ENCODE measurements at regions not wholly inside any gene's neighbourhood (a gene's known extent, or its start where the extent isn't known, plus 50 kb on each side); places are given as distances from the start of the nearest gene placed in this dataset.

DNA sequence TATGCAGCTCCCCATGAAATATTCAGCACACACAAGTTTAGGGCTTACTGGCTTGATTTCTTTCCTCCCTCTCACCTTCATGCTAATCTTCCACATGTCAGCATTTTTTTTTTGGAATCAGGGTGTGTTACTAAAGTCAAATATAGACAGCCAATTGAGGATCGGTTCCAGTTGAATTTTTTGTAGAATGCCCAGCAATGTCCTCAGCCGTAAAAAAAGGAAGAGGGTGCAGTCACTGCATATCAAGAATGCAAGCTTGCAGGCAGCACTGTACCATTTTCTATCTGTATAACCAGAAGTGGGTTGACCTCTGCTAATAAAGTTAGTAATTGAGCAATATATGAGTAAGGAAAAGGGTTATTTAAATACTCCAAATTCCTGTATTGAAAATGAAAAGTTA is 51.4 kb upstream of the CHMP2B start:
- no peak for DNase-seq (ENCODE audit: low read depth in 2 of 2)

DNA sequence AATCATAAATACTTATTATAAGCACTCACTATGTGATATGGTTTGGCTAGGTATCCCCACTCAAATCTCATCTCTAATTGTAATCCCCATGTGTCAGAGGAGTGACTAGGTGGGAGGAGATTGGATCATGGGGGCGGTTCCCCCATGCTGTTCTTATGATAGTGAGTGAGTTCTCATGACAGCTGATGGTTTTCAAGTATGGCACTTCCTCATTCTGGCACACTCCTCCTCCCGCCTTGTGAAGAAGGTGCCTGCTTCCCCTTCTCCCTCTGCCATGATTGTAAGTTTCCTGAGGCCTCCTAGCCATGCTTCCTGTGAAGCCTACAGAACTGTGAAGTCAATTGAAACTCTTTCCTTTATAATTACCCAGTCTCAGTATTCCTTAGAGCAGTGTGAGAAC is 53.3 kb upstream of the CHMP2B start:
- no peak for DNase-seq (ENCODE audit: low read depth in 2 of 2)

DNA sequence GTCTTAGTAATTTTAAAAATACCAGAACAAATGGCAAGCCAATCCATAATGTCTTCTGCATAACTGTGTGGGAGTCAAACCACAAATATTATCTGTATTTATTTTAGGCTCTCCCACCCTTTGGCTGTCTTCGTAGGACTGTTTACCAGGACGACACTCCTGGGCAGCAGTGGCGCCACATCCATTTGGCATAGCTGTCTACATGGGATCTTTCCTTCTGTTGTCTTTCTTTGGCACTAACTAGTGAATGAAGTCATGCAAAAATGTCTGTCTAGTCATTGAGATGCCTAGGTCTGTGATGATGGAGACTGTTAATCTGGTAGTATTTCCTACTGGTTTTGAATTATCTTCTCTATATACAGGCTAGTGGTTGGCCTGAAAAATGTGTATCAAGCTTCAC is 54.0 kb upstream of the CHMP2B start:
- DNase-seq (ENCODE audit: low read depth in 2 of 2) = no peak

DNA sequence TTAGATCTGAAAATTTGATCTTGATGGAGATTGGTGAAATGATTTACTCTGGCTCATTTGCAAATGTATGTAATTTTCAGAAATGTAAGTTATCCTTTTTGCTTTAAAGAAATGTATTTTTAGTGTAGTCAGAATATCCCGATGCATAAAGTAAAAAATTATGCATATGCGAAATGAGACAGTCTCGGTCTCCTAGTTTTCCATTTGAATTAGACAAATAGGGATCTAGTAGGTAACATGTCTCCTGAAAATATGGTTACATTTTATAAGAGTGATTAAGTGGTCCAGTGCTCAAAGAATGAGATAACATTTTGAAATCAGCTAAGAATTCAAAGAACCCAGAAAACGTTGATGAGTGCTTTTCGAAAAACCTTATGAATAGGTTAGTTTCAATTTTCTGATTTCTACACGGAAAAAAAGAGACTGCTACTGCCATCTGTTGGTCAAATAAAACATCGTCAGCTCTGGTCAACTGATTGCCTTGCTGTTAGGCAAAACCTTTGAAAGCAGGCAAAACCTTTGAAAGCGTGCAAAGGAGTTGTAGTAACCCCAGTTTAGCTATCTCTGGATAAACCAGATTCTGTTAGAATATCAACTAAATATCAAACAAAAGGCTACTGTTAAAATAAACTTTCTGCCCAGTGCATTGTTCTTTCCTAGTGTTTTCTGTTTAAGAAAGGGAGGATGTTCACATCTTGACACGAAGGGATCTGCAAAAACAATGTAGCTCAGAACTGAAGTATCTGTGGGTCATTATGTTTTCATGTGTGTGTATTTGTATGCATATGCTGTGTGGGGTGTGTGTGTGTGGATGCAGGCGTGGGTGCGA is 59.3 kb upstream of the CHMP2B start:
- peak in 1 of 2 donors; percentile 19 for DNase-seq (ENCODE audit: low read depth in 2 of 2)

DNA sequence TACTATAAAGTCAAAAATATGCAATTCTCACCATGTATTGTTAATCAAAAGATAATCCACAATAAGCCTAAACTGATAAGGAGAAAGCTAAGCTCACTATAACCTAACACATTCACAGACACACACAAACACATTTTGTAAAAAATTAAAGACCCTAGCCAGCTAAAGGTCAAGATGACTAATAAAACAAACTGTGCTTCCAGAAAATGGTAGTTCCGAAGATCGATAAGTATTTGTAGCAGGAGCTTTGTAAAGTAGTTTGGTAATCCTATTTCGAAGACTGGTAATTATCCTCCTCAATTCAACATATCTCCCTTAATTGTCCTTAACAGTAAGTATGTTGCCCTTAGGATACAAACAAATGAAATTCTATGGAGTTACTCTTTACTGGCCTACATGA is 62.9 kb upstream of the CHMP2B start:
- DNase-seq (ENCODE audit: low read depth in 2 of 2) = no peak

DNA sequence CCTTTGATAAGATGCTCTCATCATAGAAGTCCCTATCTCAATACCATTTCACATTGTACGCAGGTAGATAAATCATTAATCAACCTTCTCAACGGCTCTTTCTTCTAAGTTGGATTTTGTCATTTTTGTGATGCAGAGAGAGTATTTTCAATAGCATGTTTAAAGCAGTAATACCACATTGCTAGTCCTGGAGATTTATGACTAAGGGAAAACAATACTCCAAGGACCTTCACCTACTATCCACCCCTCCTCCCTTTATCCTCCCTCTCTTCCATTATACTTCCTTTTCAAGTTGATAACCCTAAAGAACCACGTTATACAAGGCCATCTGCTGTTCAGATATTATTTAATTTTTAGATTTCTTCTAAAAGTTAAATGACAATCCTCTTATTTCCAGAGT is 65.3 kb upstream of the CHMP2B start:
- no peak for DNase-seq (ENCODE audit: low read depth in 2 of 2)

DNA sequence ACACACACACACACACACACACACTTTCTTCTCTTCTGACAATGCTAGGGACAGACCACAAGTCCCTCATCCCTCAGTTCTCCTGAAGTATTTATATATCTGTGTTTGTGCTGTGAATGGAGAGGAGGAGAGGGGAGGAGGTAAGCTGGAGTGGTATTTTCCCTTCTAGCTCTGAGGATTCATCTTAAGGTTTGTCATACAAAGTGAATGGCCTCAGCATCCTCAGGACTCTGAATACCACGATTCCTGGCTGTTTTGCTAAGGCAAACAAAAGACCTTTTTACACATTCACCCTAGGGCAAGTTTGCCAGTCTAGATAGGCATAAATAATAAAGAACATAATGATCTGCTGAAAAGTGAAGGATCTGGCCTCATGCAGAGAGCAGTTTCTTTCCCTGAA is 65.7 kb upstream of the CHMP2B start:
- no peak for DNase-seq (ENCODE audit: low read depth in 2 of 2)

DNA sequence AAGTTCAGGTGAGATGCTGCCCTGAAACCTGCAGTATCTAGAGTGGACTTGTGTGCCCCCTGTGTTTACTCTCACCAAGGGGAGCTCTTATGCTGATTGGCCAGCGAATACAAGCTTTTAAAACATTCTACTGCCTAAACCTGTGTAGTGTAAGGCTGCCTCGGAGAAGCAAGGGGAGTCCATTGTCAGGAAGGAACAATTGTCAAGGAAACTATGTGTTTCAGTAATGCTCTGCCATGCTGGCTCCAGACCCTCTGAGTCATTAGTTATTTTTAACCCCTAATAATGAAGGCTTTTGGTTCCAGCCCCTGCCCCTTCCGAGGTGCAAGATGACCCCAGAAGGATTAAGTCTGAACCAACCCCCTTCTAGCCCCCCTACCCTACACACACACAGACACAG is 66.1 kb upstream of the CHMP2B start:
- DNase-seq (ENCODE audit: low read depth in 2 of 2) = no peak

DNA sequence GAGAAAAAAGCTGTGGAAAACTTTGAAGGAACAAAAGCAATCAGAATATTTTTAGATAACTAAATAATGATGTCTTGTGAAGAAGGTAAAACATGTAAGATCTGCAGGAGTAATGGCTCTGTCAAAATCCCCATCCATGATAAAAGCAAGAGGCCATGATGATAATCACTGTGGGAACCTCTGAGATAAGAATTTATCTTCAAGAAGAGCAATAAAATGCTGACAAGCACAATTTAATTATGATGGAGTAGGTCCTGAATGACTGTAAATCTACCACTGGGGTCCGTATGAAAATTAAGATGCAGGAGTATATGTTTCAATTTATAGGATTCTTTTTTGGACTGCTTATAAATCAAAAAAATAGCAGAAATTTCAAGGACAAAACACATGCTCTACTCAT is 68.3 kb upstream of the CHMP2B start:
- no peak for DNase-seq (ENCODE audit: low read depth in 2 of 2)

DNA sequence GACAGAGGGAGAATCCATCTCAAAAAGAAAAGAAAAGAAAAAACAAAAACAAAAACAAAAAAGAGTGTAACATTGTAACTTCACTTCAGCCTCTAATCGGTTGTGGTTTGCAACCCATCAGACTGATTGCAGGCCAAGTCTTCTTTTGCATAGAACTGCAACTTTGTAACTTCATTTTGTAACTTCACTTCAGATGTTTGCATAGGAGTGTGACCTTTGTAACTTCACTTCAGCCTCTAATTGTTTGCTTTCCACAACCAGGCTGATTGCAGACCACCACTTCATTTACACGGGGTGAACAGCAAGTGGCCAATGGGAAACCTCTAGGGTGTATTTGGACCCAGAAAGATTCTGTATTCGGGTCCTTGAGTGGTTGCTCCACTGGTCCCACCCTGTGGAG is 79.1 kb upstream of the CHMP2B start:
- DNase-seq (ENCODE audit: low read depth in 2 of 2) = no peak

DNA sequence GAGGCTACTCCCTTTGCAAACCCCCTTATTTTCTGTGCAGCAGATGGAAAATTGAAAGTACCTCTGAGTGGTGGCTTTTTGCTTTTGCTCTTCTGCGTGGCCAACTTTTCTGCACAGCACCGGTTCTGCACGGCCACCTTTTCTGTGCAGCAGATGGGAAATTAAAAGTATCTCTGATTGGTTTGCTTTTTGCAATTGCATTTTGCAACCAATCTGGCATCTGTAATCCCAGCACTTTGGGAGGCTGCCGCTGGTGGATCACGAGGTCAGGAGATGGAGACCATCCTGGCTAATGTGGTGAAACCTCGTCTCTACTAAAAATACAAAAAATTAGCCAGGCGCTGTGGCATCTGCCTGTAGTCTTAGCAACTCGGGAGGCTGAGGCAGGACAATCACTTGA is 79.5 kb upstream of the CHMP2B start:
- no peak for DNase-seq (ENCODE audit: low read depth in 2 of 2)

DNA sequence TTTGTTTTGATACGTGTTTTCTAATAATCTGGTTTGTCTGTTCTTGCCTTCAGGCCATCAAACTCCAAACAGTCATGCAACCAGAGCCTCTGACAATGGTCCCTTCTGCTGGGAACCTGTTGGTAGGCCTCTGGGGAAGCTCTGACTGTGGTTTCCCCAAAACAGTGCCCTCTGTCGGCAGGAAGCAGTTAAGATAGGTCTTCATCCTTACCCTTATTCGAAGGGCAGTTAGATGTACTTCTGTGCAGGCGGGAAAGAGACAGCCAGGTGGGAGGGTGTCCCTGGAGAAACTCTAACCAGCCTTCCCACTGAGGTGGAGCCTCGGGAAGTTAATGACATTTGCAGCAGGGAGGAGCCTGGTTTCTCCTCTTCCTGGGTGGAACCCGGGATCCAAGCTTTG is 81.6 kb upstream of the CHMP2B start:
- DNase-seq (ENCODE audit: low read depth in 2 of 2) = peak in 1 of 2 donors; percentile 0

DNA sequence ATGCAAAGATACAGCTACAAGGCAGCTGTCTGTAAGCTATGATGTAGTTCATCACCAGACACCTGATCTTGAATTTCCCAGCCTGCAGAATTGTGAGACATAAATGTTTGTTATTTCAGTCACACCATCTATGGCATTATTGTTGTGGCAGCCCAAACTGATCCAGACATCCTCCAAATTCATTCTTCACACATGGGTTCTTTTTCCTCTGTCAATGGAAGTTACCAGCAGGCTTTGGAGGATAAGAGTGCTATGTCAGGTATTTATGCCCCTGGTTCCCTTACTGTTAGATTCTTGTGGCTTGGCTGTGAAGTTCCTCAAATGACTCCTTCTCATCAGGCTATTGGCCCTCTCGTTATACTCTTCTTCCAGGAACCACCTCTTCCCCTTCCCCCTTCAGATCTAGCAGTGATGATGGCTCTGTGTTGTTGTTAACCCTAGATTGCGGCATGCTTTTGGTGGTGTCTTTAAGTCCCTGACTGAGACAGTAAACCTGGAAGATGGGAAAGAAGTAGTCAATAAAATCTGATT is 91.0 kb upstream of the CHMP2B start:
- DNase-seq (ENCODE audit: low read depth in 2 of 2) = no peak

DNA sequence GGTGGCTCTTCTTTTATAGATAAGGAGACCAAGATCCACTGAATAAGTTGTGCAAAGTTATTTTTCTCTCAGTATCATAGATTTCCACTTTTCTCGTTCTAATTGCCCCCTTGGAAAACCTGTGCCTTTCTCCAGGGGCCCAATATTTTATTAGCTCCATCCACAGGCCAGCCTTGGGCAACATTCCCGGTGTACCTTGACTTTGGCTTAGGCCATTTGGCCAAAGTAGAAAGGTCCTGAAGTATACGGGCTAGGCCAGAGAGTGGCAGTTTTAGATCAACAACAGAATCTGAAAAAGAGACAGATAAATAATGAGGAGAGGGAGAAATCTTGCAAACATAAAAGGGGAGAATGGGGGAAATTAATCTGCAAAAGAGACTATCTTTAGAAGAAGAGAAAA is 91.7 kb upstream of the CHMP2B start:
- no peak for DNase-seq (ENCODE audit: low read depth in 2 of 2)

DNA sequence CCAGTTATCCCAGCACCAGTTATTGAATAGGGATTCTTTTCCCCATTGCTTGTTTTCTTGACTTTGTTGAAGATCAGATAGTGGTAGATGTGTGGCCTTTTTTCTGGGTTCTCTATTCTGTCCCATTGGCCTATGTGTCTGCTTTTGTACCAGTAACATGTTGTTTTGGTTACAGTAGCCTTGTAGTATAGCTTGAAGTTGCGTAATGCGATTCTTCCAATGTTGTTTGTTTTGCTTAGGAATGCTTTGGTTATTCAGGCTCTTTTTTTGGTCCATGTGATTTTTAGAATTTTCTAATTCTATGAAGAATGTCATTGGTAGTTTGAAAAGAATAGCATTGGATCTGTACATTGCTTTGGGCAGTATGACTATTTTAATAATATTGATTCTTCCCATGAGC is 94.3 kb upstream of the CHMP2B start:
- no peak for DNase-seq (ENCODE audit: low read depth in 2 of 2)

DNA sequence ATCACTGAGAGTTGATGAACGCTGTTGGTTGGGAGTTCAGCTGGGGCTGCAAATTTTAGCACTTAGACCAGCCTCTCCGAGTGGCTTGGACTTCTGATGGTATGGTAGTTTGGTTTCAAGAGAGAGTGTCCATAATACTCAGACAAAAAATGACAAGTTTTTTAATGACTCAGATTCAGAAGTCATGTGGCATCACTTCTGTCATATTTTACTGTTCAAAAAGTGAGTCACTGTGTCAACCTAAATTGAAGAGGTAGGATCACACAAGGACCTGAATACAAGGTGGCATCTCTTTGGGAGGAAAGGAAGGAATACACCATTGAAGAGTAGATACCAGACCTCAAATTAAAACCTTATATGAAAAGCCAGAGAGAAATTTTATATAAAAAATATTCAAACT is 99.1 kb upstream of the CHMP2B start:
- no peak for DNase-seq (ENCODE audit: low read depth in 2 of 2)

DNA sequence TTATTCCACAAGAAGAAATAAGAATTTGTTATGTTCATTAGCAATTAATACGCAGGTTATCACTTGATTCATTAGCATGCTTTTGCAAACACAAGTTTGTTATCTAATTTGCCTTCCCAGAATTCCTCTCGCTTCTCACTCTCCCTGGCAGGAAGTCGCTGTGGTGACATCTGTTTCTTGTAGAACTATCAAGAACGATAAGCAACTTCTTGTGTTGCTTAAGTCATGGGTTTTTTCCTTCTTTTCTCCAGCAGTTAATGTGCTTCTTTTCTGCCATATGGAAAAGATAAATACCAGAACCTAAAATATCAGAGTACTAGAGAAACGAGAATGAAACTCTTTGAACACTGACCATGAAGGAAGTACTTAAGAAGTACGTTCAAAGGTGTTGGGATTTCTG is 99.8 kb upstream of the CHMP2B start:
- no peak for DNase-seq (ENCODE audit: low read depth in 2 of 2)

DNA sequence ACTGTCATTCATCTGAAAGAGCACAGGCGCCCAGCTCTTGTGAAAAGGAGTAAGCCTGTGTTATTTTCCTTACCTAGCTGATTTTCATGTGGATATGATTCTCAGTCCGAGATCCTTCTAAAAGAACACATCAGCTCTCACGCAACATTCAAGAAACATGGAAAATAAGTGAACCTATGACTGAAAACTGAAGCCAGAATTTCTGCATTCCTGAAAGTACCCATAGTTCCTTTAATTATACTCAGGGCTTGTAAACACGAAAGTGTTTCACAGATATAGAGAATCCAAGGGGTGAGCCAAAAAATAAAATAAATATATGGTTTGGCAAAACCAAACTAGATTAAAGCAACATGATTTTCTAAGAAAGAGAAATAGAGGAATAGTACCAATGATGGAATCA is 100.8 kb upstream of the CHMP2B start:
- no peak for DNase-seq (ENCODE audit: low read depth in 2 of 2)

DNA sequence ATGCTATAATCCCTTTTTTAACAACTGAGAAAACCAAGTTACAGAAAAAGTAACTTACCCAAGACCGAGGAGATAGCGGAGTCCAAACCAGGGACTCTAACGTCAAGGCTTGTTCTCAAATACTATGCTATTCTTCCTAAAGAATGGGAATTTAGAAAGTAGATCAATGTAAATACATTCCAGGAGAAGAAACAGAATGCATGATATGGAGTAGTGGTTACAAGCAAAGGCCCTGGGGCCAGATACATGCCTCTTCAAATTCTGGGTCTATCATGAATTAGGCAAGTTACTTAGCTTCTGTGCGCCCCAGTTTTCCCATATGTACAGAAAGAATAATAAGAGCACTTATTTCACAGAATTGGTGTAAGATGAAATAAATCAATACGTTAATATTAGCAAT is 102.0 kb upstream of the CHMP2B start:
- DNase-seq (ENCODE audit: low read depth in 2 of 2) = no peak

DNA sequence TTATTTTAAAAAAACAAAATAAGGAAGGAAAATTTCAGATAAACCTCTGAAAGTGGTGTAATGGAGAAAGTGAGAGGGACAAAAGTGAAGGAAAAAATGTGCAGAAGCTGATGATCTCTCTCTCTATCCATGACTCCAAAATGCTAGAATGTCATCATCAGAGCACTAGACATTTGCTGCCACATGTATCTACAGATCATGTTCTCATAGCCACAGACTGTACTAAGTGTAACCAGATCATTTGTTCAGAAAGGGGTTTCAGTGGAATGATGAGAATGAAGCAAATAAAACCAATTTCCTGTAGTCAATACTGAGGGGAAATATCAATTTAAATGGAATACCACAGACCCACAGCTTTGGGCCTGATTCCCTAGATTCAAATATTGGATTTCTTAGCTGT is 104.3 kb upstream of the CHMP2B start:
- DNase-seq (ENCODE audit: low read depth in 2 of 2) = no peak

DNA sequence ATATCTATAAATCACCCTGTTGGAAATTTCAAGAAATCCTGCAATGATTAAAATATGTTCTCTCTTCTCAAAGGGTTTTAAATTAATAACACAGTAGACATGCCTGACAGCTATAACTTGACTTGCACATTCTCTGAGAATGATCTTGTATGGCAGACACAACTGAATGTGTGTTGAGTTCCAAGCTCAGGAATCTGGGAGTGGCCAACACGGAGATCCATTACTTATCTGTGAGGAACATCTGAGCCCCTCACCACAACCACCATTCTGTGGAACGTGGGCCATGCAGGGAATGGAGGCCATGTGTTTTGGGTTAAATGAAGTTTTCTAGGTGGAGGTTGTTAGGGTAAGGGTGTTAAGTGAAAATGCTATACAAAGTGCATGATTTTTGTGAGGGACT is 105.3 kb upstream of the CHMP2B start:
- no peak for DNase-seq (ENCODE audit: low read depth in 2 of 2)

DNA sequence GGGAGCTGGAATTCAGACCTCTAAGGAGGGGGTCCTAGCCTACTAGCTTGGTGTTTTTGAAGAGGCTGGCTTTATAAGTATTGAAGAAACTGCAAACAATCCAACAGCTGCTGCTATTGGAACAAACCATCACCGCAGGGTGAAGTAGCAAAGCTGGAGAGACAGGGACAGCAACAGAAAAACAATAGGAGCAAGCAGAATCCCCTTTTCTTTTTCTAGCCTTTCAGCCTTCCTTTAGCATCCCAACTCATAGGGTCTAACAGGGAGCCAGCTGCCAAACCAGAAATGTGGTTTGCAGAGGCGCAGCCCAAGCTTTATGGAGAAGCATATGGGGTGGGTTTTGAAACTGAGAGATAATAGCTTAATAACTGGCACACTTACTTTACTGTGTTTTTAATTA is 106.2 kb upstream of the CHMP2B start:
- no peak for DNase-seq (ENCODE audit: low read depth in 2 of 2)

DNA sequence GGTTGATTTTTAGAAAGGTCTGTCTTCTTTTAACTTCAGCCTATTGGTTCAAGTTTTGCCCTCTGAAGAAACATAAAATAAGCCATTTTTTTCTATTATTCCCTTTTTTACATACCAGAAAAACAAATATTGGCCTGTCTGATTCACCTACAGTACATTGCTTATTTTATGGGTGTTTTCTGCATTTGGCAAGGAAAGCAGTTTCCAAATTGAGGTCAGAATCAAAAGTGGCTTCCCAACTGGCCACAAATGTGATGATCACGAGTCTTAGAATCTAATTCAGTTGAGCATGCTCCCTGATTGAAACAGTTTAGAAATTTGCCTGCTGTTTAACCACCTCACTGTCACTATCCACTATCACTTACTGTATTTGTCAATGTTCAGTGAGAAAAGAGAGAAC is 106.9 kb upstream of the CHMP2B start:
- no peak for DNase-seq (ENCODE audit: low read depth in 2 of 2)

DNA sequence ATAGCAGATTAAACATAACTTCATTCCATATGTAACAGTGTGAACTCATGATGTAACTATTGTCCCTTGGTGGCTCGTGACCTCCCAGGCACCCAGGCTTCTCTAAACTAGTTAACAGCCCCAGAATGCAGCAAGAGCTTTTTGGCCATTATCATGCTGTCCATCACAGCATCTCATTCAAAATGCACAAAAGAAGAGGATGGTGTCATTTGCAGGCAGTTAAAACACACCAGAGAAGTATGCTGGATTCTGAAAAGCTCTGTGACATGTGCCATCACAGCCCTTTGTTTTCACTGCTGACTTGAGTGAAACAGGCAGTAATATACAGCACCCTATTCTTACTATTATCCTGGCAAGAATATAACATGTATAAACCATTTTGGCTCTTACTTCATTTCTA is 117.6 kb upstream of the CHMP2B start:
- DNase-seq (ENCODE audit: low read depth in 2 of 2) = no peak

Data from stimulated activated CD4-positive, alpha-beta T cell treated with anti-CD3 and anti-CD28 coated beads, Interleukin-4, amount 100 ng/mL, for 48 hours (primary cell).